ENCODE measurements at regions not wholly inside any gene's neighbourhood (a gene's known extent, or its start where the extent isn't known, plus 50 kb on each side); places are given as distances from the start of the nearest gene placed in this dataset.

- Mint-ChIP-seq H3K27ac (no peak overlapping the region), H3K27me3 (ENCODE audit: insufficient read depth) (no peaks in the 10 kb centered on the region), H3K4me3 (no peak overlapping the region), H3K9me3 (peaks cover 25% of the 10 kb centered on the region), H3K36me3 (ENCODE audit: low read depth) (no peaks in the 10 kb centered on the region), H3K4me1 (ENCODE audit: low read depth) (no peaks in the 10 kb centered on the region)
- DNase-seq = no peak
- TF ChIP-seq, protein P1, sequence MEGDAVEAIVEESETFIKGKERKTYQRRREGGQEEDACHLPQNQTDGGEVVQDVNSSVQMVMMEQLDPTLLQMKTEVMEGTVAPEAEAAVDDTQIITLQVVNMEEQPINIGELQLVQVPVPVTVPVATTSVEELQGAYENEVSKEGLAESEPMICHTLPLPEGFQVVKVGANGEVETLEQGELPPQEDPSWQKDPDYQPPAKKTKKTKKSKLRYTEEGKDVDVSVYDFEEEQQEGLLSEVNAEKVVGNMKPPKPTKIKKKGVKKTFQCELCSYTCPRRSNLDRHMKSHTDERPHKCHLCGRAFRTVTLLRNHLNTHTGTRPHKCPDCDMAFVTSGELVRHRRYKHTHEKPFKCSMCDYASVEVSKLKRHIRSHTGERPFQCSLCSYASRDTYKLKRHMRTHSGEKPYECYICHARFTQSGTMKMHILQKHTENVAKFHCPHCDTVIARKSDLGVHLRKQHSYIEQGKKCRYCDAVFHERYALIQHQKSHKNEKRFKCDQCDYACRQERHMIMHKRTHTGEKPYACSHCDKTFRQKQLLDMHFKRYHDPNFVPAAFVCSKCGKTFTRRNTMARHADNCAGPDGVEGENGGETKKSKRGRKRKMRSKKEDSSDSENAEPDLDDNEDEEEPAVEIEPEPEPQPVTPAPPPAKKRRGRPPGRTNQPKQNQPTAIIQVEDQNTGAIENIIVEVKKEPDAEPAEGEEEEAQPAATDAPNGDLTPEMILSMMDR (IDR thresholded peaks at IDR 0.05) = no peak
These were observed 1446.2 kb downstream of the LRFN5 start for GRCh38 chr14:43052897-43053296.

DNA sequence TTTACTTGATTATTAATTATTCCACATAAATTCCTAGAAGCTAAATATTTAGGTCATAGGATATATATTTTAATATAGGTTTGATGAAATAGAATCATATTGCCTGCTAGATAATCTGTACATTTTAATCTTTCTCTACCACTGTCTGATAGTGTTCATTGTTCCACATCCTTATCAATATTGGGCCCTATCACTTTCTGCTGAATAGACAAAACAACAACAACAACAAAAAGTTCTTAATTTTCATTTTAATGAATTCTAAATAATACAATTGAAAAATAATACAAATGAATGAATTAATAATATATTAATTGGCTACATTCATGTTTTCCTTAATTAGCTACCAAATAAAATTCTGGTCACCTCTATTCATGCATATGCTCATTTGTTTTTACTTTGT lies 1437.2 kb downstream of the LRFN5 start:
- Mint-ChIP-seq H3K4me1 (ENCODE audit: low read depth) (no peaks in the 10 kb centered on the region), H3K27ac (no peak overlapping the region), H3K9me3 (peaks cover 46% of the 10 kb centered on the region), H3K36me3 (ENCODE audit: low read depth) (no peaks in the 10 kb centered on the region), H3K27me3 (ENCODE audit: insufficient read depth) (no peaks in the 10 kb centered on the region; the same call in 1 of the 2 replicates), H3K4me3 (no peak overlapping the region)
- TF ChIP-seq, protein P1 (IDR thresholded peaks at IDR 0.05) = no peak
- no peak for DNase-seq

GRCh38 chr14:43042408-43042807 lies 1435.7 kb downstream of the LRFN5 start:
- H3K27me3 Mint-ChIP-seq (ENCODE audit: insufficient read depth) = no peaks in the 10 kb centered on the region; the same call in 1 of the 2 replicates
- TF ChIP-seq, protein P1 (IDR thresholded peaks at IDR 0.05) = no peak
- H3K4me1 Mint-ChIP-seq (ENCODE audit: low read depth) = no peaks in the 10 kb centered on the region
- DNase-seq = no peak
- no peaks in the 10 kb centered on the region for H3K36me3 Mint-ChIP-seq (ENCODE audit: low read depth)
- no peak overlapping the region for H3K4me3 Mint-ChIP-seq
- peaks cover 39% of the 10 kb centered on the region for H3K9me3 Mint-ChIP-seq
- no peak overlapping the region for H3K27ac Mint-ChIP-seq

GRCh38 chr14:43041976-43042375 lies 1435.3 kb downstream of the LRFN5 start:
- TF ChIP-seq, protein P1 (IDR thresholded peaks at IDR 0.05) = no peak
- Mint-ChIP-seq H3K27me3 (ENCODE audit: insufficient read depth) (no peaks in the 10 kb centered on the region; the same call in 1 of the 2 replicates), H3K4me3 (no peak overlapping the region), H3K9me3 (peaks cover 35% of the 10 kb centered on the region), H3K27ac (no peak overlapping the region), H3K36me3 (ENCODE audit: low read depth) (no peaks in the 10 kb centered on the region), H3K4me1 (ENCODE audit: low read depth) (no peaks in the 10 kb centered on the region)
- DNase-seq = no peak

DNA sequence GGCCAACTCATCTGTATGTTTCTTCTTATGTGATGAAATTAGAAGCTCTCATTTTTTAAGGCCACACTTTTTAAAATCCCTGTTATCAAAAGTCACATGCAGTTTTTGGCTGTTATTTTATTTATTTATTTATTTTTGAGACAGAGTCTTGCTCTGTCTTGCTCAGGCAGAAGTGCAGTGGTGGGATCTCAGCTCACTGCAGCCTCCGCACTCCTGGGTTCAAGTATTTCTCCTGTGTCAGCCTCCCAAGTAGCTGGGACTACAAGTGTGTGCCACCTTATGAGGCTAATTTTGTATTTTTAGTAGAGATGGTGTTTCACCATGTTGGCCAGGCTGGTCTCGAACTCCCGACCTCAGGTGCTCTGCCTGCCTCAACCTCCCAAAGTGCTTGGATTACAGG lies 1434.5 kb downstream of the LRFN5 start:
- H3K9me3 Mint-ChIP-seq = peaks cover 29% of the 10 kb centered on the region
- H3K27ac Mint-ChIP-seq = no peak overlapping the region
- DNase-seq = no peak
- TF ChIP-seq, protein P1 (IDR thresholded peaks at IDR 0.05) = no peak
- H3K27me3 Mint-ChIP-seq (ENCODE audit: insufficient read depth) = no peaks in the 10 kb centered on the region; the same call in 1 of the 2 replicates
- H3K36me3 Mint-ChIP-seq (ENCODE audit: low read depth) = no peaks in the 10 kb centered on the region
- H3K4me3 Mint-ChIP-seq = no peak overlapping the region
- no peaks in the 10 kb centered on the region for H3K4me1 Mint-ChIP-seq (ENCODE audit: low read depth)

GRCh38 chr14:43039881-43040280 lies 1433.2 kb downstream of the LRFN5 start:
- no peak overlapping the region for H3K4me3 Mint-ChIP-seq
- H3K27ac Mint-ChIP-seq = no peak overlapping the region
- DNase-seq = no peak
- H3K4me1 Mint-ChIP-seq (ENCODE audit: low read depth) = no peaks in the 10 kb centered on the region
- H3K9me3 Mint-ChIP-seq = peaks cover 25% of the 10 kb centered on the region
- TF ChIP-seq, protein P1 (IDR thresholded peaks at IDR 0.05) = no peak
- H3K27me3 Mint-ChIP-seq (ENCODE audit: insufficient read depth) = no peaks in the 10 kb centered on the region
- no peaks in the 10 kb centered on the region for H3K36me3 Mint-ChIP-seq (ENCODE audit: low read depth)

Measured in HFFc6 (cell line).